ENCODE measurements at regions not wholly inside any gene's neighbourhood (a gene's known extent, or its start where the extent isn't known, plus 50 kb on each side); places are given as distances from the start of the nearest gene placed in this dataset.

DNA sequence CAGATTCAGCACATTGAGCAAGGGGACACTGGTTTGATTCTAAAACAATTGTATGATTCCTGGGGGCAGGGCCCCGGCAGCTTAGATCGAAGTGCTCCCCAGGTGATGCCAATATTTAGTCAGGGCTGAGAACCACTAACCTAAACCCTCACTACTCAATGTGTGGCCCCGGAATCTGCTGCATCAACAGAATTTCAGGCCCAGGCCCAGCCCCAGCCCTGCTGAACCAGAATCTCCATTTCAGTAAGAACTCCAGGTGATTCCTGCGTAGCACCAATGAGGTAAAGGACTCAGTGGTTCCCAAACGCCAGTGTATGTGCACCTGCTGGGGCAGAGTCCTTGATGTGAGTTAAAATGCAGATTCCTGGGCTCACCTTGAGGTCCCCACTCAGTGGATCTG is 152.8 kb upstream of the KCNG1 start:
- WGBS, 2 donors = 84 to 85% methylated on average over 4 to 5 of the region's 5 CpGs
- no peaks in the 10 kb centered on the region for H3K9me3 ChIP-seq
- intact Hi-C loops (cut with DNase I; ENCODE audit: low total_unique reads) = no loop called here
- H3K4me3 ChIP-seq = no peak overlapping the region
- no peaks in the 10 kb centered on the region for H3K36me3 ChIP-seq (ENCODE audit: low read depth, missing control alignments)
- TF ChIP-seq, protein P1, sequence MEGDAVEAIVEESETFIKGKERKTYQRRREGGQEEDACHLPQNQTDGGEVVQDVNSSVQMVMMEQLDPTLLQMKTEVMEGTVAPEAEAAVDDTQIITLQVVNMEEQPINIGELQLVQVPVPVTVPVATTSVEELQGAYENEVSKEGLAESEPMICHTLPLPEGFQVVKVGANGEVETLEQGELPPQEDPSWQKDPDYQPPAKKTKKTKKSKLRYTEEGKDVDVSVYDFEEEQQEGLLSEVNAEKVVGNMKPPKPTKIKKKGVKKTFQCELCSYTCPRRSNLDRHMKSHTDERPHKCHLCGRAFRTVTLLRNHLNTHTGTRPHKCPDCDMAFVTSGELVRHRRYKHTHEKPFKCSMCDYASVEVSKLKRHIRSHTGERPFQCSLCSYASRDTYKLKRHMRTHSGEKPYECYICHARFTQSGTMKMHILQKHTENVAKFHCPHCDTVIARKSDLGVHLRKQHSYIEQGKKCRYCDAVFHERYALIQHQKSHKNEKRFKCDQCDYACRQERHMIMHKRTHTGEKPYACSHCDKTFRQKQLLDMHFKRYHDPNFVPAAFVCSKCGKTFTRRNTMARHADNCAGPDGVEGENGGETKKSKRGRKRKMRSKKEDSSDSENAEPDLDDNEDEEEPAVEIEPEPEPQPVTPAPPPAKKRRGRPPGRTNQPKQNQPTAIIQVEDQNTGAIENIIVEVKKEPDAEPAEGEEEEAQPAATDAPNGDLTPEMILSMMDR (IDR thresholded peaks at IDR 0.05) = no peak
- no peak for TF ChIP-seq POLR2A (IDR thresholded peaks at IDR 0.05)
- DNase-seq = no peak
- no peaks in the 10 kb centered on the region for H3K27me3 ChIP-seq
- H3K27ac ChIP-seq = no peak overlapping the region
- H3K4me1 ChIP-seq = peaks cover 4% of the 10 kb centered on the region

DNA sequence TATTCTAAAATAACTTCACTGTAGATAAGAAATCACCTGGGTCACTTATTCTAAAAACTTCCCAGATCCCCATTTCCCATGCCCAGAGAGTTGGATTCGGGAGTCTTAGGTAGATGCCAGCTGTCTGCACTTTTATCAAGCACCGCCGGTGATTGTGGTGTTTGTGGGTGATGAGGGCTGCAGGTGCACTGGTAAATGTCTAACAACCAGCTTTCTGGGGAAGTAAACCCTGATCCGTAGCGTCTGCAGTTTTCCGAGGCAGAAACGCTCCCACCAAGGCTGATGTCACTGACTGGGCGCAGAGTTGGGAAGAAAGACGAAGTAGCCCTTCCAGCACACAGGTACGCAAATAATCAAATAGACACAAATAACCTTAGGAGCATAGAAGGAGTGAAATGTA is 152.2 kb upstream of the KCNG1 start:
- Histone ChIP-seq H3K27me3 (no peaks in the 10 kb centered on the region), H3K36me3 (ENCODE audit: low read depth, missing control alignments) (no peaks in the 10 kb centered on the region), H3K4me1 (peaks cover 4% of the 10 kb centered on the region), H3K9me3 (no peaks in the 10 kb centered on the region), H3K4me3 (no peak overlapping the region), H3K27ac (no peak overlapping the region)
- 83 to 85% methylated on average over 10 of the region's 10 CpGs for WGBS, 2 donors
- no peak for DNase-seq
- TF ChIP-seq, protein P1 (IDR thresholded peaks at IDR 0.05) = no peak
- intact Hi-C loops (cut with DNase I; ENCODE audit: low total_unique reads) = no loop called here

DNA sequence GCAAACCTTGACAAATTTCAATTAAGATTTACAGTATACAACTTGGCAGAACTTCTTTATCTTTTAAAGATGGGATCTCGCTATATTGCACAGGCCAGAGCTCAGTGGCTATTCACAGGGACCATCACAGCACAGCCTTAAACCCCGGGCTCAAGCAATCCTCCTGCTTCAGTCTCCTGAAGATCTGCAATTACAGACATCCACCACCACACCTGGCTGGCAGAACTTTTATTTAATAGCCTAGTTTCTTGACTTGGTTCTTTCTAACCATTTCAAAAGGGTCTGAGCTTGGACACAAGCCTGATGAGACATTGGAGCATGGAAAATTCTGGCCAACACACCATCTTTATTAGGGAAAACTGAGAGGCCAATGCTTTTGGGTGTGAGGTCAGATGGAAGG is 151.6 kb upstream of the KCNG1 start:
- no peak overlapping the region for H3K4me3 ChIP-seq
- no peaks in the 10 kb centered on the region for H3K27me3 ChIP-seq
- 94 to 96% methylated on average over 2 of the region's 2 CpGs for WGBS, 2 donors
- no peak for DNase-seq
- no peaks in the 10 kb centered on the region for H3K36me3 ChIP-seq (ENCODE audit: low read depth, missing control alignments)
- H3K9me3 ChIP-seq = no peaks in the 10 kb centered on the region
- peaks cover 4% of the 10 kb centered on the region for H3K4me1 ChIP-seq
- no peak overlapping the region for H3K27ac ChIP-seq
- intact Hi-C loops (cut with DNase I; ENCODE audit: low total_unique reads) = no loop called here
- TF ChIP-seq POLR2A (IDR thresholded peaks at IDR 0.05) = no peak
- TF ChIP-seq, protein P1 (IDR thresholded peaks at IDR 0.05) = no peak

DNA sequence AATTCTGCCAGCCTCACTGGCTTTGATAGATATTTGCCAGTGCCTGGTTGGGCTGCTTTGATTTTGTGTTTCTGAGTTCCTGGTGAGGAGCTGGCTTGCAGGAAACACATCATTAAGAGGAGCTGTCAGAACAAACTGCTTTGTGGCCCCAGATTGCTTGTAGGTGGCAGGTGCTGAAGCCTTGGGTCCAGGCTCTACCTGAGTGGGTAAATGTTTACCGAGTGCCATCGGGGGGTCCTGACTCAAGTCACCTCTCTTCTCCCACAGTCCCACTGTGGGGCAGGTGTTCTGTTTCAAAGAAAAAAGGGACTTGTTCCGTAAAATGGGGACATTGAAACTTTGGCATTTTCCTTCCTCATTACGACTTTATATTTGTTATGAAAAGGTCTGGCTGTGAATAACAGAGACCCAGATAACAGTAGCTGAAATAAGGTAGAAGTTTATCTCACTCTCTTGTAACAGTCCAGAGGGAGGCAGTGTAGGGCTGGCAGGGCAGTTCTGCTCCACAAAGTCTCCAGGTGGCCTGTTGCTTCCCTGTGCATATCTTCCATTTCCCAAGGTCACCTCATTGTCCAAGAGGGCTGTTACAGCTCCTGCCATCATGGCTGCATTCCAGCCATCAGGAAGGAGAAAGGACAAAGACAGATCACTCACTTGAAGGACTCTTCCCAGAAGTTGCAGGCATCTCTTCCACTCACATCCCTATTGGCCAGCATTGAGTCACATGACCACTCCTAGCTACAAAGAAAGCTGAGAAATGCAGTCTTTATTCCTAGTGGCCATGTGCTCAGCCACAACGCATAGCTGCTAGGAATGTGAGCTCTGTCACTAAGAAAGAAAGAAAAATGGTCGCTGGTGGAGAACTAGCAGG is 149.9 kb upstream of the KCNG1 start:
- TF ChIP-seq, protein P1 (IDR thresholded peaks at IDR 0.05) = no peak
- TF ChIP-seq POLR2A (IDR thresholded peaks at IDR 0.05) = no peak
- intact Hi-C loops (cut with DNase I; ENCODE audit: low total_unique reads) = no loop called here
- no peaks in the 10 kb centered on the region for H3K27me3 ChIP-seq
- H3K4me1 ChIP-seq = peaks cover 4% of the 10 kb centered on the region
- H3K27ac ChIP-seq = no peak overlapping the region
- DNase-seq = no peak
- H3K9me3 ChIP-seq = no peaks in the 10 kb centered on the region
- WGBS, 2 donors = 84 to 87% methylated on average over 6 of the region's 6 CpGs
- no peak overlapping the region for H3K4me3 ChIP-seq
- H3K36me3 ChIP-seq (ENCODE audit: low read depth, missing control alignments) = no peaks in the 10 kb centered on the region

DNA sequence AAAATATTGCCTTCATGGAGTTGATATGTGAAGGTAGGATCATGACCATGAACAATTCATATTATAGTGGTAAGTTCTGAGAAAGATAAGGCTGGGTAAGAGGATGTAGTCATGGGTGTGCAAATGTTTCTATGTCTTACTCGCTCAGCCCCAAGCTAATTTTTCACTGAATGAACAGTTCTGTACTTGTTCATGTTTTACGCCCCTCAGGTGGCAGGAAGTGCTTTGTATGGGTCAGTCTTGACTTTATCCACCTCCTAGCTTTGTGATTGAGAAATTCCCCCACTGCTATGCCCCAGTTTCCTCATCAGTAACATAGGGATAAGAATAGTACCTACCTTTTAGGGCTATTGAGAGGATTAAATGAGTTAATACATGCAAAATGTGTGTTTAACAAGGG is 148.2 kb upstream of the KCNG1 start:
- no peak for TF ChIP-seq POLR2A (IDR thresholded peaks at IDR 0.05)
- TF ChIP-seq, protein P1 (IDR thresholded peaks at IDR 0.05) = no peak
- WGBS, 2 donors = 94 to 96% methylated on average over 2 of the region's 2 CpGs
- Histone ChIP-seq H3K36me3 (ENCODE audit: low read depth, missing control alignments) (no peaks in the 10 kb centered on the region), H3K27me3 (no peaks in the 10 kb centered on the region), H3K9me3 (no peaks in the 10 kb centered on the region), H3K4me3 (no peak overlapping the region), H3K4me1 (peaks cover 3% of the 10 kb centered on the region), H3K27ac (no peak overlapping the region)
- DNase-seq = no peak
- intact Hi-C loops (cut with DNase I; ENCODE audit: low total_unique reads) = no loop called here
